GM12878 (cell line): ENCODE measurements at regions not wholly inside any gene's neighbourhood (a gene's known extent, or its start where the extent isn't known, plus 50 kb on each side); places are given as distances from the start of the nearest gene placed in this dataset.

Experiments used
- ATAC-seq: fragments of 200-7000 bp; cut with Tn5 transposase; 3 replicates; pipeline ENCODE4 v1.9.1; 2020; ENCODE audit warnings: mild to moderate bottlenecking, moderate library complexity
- BruUV-seq: library from RNA; stranded (reverse); fragments of 400-500 nt; replicated peaks from 2 replicates; lab custom pipeline; 2021; lab: Mats Ljungman, UMichigan
- CTCF ChIA-PET: fragments of 300-600 bp; sonication (Branson Sonifier 250); formaldehyde crosslinking; extraction: SDS; loops from one replicate; lab custom pipeline; 2021; ENCODE audit warnings: inconsistent platforms; lab: Yijun Ruan, JAX
- POLR2A ChIA-PET: fragments of 350-600 bp; formaldehyde crosslinking; extraction: SDS; loops from one replicate; lab custom pipeline; 2021; ENCODE audit warnings: inconsistent platforms; lab: Charles Lee
- RAD21 ChIA-PET: fragments of 300-600 bp; sonication (Branson Sonifier 250); formaldehyde crosslinking; loops from one replicate; lab custom pipeline; 2023; ENCODE audit warnings: antibody characterized with exemption; ENCODE audit not compliant: unreplicated experiment; lab: Charles Lee
- SMC1A ChIA-PET: fragments of 300-600 bp; sonication (Branson Sonifier 250); formaldehyde crosslinking; loops from one replicate; lab custom pipeline; 2023; ENCODE audit not compliant: unreplicated experiment, uncharacterized antibody; lab: Charles Lee
- DNase-seq: peaks from one replicate; pipeline ENCODE4 v3.0.0-alpha.2; 2011; ENCODE audit warnings: low read depth, low spot score
- FAIRE-seq: peaks from 3 replicates; lab custom pipeline; 2011; peaks lifted over from hg19 to GRCh38; lab: Jason Lieb, UNC
- H2AFZ ChIP-seq: 2 replicates; pipeline ENCODE4 v1.6.0; 2011; ENCODE audit warnings: low read depth, low read length, control low read depth; ENCODE audit not compliant: control insufficient read depth
- H3K27ac ChIP-seq: 2 replicates; pipeline ENCODE4 v1.5.1; 2011; ENCODE audit warnings: control low read depth; ENCODE audit not compliant: control insufficient read depth, insufficient read depth
- H3K27me3 ChIP-seq, 2 experiments: replicated peaks in 1 of 2; 2 replicates each; pipeline versions ENCODE4 v1.6.0 to v1.6.1; 2011; ENCODE audit warnings: low read length in 1 of 2; ENCODE audit not compliant: control insufficient read depth in 2 of 2, insufficient read depth in 2 of 2
- H3K36me3 ChIP-seq, 2 experiments: 2 replicates each; pipeline ENCODE4 v1.5.1; 2011; ENCODE audit warnings: low read length in 1 of 2; ENCODE audit not compliant: control insufficient read depth in 2 of 2, insufficient read depth in 2 of 2
- H3K4me1 ChIP-seq: 2 replicates; pipeline ENCODE4 v1.6.1; 2011; ENCODE audit warnings: mild to moderate bottlenecking, low read length, moderate library complexity, mixed read lengths; ENCODE audit not compliant: control insufficient read depth, insufficient read depth
- H3K4me2 ChIP-seq: 2 replicates; pipeline ENCODE4 v1.6.0; 2011; ENCODE audit warnings: control low read depth; ENCODE audit not compliant: control insufficient read depth, insufficient read depth
- H3K4me3 ChIP-seq: fragments of 200-600 bp; sonication (generic); 2 replicates; pipeline ENCODE4 v1.5.1; 2016
- H3K79me2 ChIP-seq: 2 replicates; pipeline ENCODE4 v1.6.0; 2011; ENCODE audit warnings: low read length; ENCODE audit not compliant: control insufficient read depth, insufficient read depth
- H3K9ac ChIP-seq: 2 replicates; pipeline ENCODE4 v1.8.0; 2011; ENCODE audit warnings: low read length, control low read depth, mixed read lengths; ENCODE audit not compliant: control insufficient read depth, insufficient read depth
- H3K9me3 ChIP-seq: replicated peaks from 3 replicates; pipeline ENCODE4 v1.5.1; 2011; ENCODE audit warnings: mild to moderate bottlenecking, low read length; ENCODE audit not compliant: control insufficient read depth, insufficient read depth
- H4K20me1 ChIP-seq: 2 replicates; pipeline ENCODE4 v1.6.0; 2011; ENCODE audit not compliant: control insufficient read depth, insufficient read depth
- E2F8 ChIP-seq: fragments of 450-650 bp; IDR thresholded peaks from 2 replicates; pipeline ENCODE4 v1.6.1; 2018; ENCODE audit warnings: mild to moderate bottlenecking, low read depth, moderate library complexity; ENCODE audit not compliant: partially characterized antibody
- EED ChIP-seq: sonication (generic); IDR thresholded peaks from 2 replicates; pipeline ENCODE4 v1.6.1; 2016; ENCODE audit warnings: antibody characterized with exemption, low read depth
- KDM1A ChIP-seq: fragments of 200-600 bp; sonication (generic); IDR thresholded peaks from 2 replicates; pipeline ENCODE4 v1.6.1; 2016; ENCODE audit warnings: borderline replicate concordance
- MAX ChIP-seq: IDR thresholded peaks from 2 replicates; pipeline ENCODE4 v1.6.1; 2012; ENCODE audit warnings: low read depth, low read length, improper control_type of control experiment
- POLR2AphosphoS2 ChIP-seq: IDR thresholded peaks from 2 replicates; pipeline ENCODE4 v1.6.1; 2011; ENCODE audit warnings: low read depth, mild to moderate bottlenecking, low read length, improper control_type of control experiment, moderate library complexity
- RB1 ChIP-seq: fragments of 450-650 bp; formaldehyde crosslinking; IDR thresholded peaks from 2 replicates; pipeline ENCODE4 v1.6.1; 2017; ENCODE audit warnings: mild to moderate bottlenecking, borderline replicate concordance
- YBX1 ChIP-seq: fragments of 450-650 bp; IDR thresholded peaks from 2 replicates; pipeline ENCODE4 v1.6.1; 2016; ENCODE audit warnings: antibody characterized with exemption
- ZSCAN29 ChIP-seq: fragments of 450-650 bp; IDR thresholded peaks from 2 replicates; pipeline ENCODE4 v1.6.1; 2017; ENCODE audit warnings: mild to moderate bottlenecking, moderate library complexity
- WGBS: methylation state at CpG from one replicate; pipeline ENCODE4 v1.1.6; 2016; ENCODE audit warnings: low lambda C conversion rate; ENCODE audit not compliant: insufficient replicate concordance, insufficient coverage; ENCODE audit errors: missing lambda C conversion rate; 5-methylcytosine and 5-hydroxymethylcytosine counted together
- in situ Hi-C: fragments of 300-500 bp; cut with MboI; formaldehyde crosslinking; loops from 9 replicates; pipeline ENCODE4 v1.14.3; 2018; ENCODE audit warnings: mixed read lengths
- intact Hi-C: fragments of 100-400 bp; cut with micrococcal nuclease; formaldehyde crosslinking; loops from one replicate; pipeline ENCODE4 v1.14.2; 2022; ENCODE audit not compliant: unreplicated experiment
- TF ChIP-seq, protein P1 (sequence below): IDR thresholded peaks from 2 replicates; pipeline ENCODE4 v1.6.1; 2012; ENCODE audit warnings: improper control_type of control experiment, low read depth, low read length; ENCODE audit not compliant: insufficient replicate concordance
- TF ChIP-seq, protein P2 (sequence below): fragments of 450-650 bp; IDR thresholded peaks from 2 replicates; pipeline ENCODE4 v1.6.1; 2017; ENCODE audit warnings: mild to moderate bottlenecking, low read depth, inconsistent platforms; ENCODE audit not compliant: poor library complexity, severe bottlenecking
- TF ChIP-seq, protein P3 (sequence below): fragments of 450-650 bp; IDR thresholded peaks from 2 replicates; pipeline ENCODE4 v1.6.1; 2017; ENCODE audit warnings: antibody characterized with exemption, mild to moderate bottlenecking, moderate library complexity

GRCh38 chr1:170224469-170224868, 78.7 kb downstream of the NTMT2 start:
- ChIA-PET SMC1A (no interaction called here), RAD21 (no interaction called here), CTCF (interaction anchor here (1.3 kb wide), 1 partner anchor 150 kb away, joined by 3 read pairs; the partner anchor contains the start of gene KIFAP3), POLR2A (no interaction called here)
- Histone ChIP-seq H2AFZ (no peak overlapping the region), H3K27ac (no peak overlapping the region), H4K20me1 (no peaks in the 10 kb centered on the region), H3K9me3 (no peaks in the 10 kb centered on the region), H3K4me3 (no peak overlapping the region), H3K4me1 (no peaks in the 10 kb centered on the region), H3K4me2 (no peak overlapping the region), H3K27me3 (no peaks in the 10 kb centered on the region), H3K9ac (no peak overlapping the region), H3K36me3 (no peaks in the 10 kb centered on the region), H3K79me2 (no peaks in the 10 kb centered on the region)
- DNase-seq (no peak), ATAC-seq (no peak), FAIRE-seq (no peak)
- in situ Hi-C loops = no loop called here
- intact Hi-C loops = loop anchor here (10.0 kb wide), 1 partner anchor 310 kb away; the partner anchor contains the start of gene GORAB
- BruUV-seq = no TSS peak
- 45% methylated on average over 3 of the region's 3 CpGs for WGBS
- TF ChIP-seq POLR2AphosphoS2 (no peak), RB1 (no peak), MAX (no peak), EED (no peak), YBX1 (no peak), ZSCAN29 (no peak), E2F8 (no peak), KDM1A (no peak)
- TF ChIP-seq, protein P1, sequence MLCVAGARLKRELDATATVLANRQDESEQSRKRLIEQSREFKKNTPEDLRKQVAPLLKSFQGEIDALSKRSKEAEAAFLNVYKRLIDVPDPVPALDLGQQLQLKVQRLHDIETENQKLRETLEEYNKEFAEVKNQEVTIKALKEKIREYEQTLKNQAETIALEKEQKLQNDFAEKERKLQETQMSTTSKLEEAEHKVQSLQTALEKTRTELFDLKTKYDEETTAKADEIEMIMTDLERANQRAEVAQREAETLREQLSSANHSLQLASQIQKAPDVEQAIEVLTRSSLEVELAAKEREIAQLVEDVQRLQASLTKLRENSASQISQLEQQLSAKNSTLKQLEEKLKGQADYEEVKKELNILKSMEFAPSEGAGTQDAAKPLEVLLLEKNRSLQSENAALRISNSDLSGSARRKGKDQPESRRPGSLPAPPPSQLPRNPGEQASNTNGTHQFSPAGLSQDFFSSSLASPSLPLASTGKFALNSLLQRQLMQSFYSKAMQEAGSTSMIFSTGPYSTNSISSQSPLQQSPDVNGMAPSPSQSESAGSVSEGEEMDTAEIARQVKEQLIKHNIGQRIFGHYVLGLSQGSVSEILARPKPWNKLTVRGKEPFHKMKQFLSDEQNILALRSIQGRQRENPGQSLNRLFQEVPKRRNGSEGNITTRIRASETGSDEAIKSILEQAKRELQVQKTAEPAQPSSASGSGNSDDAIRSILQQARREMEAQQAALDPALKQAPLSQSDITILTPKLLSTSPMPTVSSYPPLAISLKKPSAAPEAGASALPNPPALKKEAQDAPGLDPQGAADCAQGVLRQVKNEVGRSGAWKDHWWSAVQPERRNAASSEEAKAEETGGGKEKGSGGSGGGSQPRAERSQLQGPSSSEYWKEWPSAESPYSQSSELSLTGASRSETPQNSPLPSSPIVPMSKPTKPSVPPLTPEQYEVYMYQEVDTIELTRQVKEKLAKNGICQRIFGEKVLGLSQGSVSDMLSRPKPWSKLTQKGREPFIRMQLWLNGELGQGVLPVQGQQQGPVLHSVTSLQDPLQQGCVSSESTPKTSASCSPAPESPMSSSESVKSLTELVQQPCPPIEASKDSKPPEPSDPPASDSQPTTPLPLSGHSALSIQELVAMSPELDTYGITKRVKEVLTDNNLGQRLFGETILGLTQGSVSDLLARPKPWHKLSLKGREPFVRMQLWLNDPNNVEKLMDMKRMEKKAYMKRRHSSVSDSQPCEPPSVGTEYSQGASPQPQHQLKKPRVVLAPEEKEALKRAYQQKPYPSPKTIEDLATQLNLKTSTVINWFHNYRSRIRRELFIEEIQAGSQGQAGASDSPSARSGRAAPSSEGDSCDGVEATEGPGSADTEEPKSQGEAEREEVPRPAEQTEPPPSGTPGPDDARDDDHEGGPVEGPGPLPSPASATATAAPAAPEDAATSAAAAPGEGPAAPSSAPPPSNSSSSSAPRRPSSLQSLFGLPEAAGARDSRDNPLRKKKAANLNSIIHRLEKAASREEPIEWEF = no peak
- TF ChIP-seq, protein P2, sequence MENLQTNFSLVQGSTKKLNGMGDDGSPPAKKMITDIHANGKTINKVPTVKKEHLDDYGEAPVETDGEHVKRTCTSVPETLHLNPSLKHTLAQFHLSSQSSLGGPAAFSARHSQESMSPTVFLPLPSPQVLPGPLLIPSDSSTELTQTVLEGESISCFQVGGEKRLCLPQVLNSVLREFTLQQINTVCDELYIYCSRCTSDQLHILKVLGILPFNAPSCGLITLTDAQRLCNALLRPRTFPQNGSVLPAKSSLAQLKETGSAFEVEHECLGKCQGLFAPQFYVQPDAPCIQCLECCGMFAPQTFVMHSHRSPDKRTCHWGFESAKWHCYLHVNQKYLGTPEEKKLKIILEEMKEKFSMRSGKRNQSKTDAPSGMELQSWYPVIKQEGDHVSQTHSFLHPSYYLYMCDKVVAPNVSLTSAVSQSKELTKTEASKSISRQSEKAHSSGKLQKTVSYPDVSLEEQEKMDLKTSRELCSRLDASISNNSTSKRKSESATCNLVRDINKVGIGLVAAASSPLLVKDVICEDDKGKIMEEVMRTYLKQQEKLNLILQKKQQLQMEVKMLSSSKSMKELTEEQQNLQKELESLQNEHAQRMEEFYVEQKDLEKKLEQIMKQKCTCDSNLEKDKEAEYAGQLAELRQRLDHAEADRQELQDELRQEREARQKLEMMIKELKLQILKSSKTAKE = no peak
- TF ChIP-seq, protein P3, sequence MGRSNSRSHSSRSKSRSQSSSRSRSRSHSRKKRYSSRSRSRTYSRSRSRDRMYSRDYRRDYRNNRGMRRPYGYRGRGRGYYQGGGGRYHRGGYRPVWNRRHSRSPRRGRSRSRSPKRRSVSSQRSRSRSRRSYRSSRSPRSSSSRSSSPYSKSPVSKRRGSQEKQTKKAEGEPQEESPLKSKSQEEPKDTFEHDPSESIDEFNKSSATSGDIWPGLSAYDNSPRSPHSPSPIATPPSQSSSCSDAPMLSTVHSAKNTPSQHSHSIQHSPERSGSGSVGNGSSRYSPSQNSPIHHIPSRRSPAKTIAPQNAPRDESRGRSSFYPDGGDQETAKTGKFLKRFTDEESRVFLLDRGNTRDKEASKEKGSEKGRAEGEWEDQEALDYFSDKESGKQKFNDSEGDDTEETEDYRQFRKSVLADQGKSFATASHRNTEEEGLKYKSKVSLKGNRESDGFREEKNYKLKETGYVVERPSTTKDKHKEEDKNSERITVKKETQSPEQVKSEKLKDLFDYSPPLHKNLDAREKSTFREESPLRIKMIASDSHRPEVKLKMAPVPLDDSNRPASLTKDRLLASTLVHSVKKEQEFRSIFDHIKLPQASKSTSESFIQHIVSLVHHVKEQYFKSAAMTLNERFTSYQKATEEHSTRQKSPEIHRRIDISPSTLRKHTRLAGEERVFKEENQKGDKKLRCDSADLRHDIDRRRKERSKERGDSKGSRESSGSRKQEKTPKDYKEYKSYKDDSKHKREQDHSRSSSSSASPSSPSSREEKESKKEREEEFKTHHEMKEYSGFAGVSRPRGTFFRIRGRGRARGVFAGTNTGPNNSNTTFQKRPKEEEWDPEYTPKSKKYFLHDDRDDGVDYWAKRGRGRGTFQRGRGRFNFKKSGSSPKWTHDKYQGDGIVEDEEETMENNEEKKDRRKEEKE = no peak
